Stimulated activated CD4-positive, alpha-beta T cell treated with anti-CD3 and anti-CD28 coated beads, Interleukin-2, amount 100 ng/mL, for 48 hours (primary cell): ENCODE measurements at regions not wholly inside any gene's neighbourhood (a gene's known extent, or its start where the extent isn't known, plus 50 kb on each side); places are given as distances from the start of the nearest gene placed in this dataset.

Experiments used
- DNase-seq, 2 donors: peaks; one replicate each; pipeline ENCODE4 v3.0.0-alpha.2; 2020

- no peak for DNase-seq
Observed at GRCh38 chr3:193754719-193755118, 161.7 kb downstream of the OPA1 start.

GRCh38 chr3:193756536-193756935, 163.5 kb downstream of the OPA1 start:
- no peak for DNase-seq

- DNase-seq, result no peak
Observed at GRCh38 chr3:193757457-193757856, 164.4 kb downstream of the OPA1 start.

DNA sequence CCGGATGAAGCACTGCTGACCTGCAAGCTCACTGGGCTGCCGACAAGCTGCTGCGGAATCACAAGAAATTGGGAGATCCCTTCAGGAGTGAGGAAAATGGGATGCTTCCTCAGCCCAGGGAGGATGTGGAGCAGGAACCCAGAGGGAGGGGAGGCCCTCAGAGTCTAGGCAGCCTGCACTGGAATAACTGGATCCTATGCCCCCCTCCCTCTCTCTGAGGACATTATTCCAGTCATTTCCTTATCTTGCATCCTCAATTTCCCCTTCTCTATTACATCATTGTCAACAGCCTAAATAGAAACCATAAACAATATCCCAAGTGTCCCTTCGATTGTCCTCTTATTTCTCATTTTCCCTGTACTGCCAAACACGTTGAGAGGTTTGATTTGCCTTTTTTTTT, 169.0 kb downstream of the OPA1 start:
- DNase-seq, result no peak

DNA sequence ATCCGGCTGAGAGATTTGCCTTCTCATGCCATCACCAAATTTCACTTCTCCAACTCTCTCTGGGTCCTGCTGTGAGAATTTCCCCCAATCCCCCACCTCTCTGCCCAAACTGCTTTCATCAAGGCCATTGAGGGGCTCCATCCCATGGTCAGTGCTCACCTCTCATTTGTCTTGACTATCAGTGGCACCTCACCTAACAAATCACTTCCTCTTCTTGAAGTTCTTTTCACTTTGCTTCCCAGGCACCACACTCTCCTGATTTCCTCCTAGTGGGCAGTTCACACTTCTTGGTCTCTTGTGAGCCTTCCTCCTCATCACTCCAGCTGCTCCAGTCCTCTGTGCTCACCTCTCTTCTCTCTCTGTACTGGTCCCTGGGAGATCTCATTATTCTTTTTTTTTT, 169.6 kb downstream of the OPA1 start:
- no peak for DNase-seq

DNA sequence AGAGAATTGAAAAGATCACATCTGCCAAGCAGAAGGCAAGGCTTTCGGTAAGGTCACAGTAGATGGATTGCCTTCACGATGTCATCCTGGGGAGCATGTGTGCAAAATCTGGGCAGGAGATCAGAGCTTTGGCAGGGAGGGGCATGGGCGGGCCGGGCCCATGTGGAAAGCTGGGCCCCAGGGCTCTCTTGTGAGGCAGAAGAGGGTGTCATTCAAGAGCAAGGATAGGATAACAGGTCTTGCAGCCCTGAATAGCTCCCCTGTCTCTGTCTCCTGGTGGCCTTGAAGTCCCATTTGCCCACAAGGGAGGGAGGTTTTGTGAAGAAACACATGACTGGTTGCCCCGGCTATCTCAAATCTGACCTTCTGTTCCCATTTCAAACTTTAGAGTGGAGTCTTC, 172.0 kb downstream of the OPA1 start:
- DNase-seq, result no peak

DNA sequence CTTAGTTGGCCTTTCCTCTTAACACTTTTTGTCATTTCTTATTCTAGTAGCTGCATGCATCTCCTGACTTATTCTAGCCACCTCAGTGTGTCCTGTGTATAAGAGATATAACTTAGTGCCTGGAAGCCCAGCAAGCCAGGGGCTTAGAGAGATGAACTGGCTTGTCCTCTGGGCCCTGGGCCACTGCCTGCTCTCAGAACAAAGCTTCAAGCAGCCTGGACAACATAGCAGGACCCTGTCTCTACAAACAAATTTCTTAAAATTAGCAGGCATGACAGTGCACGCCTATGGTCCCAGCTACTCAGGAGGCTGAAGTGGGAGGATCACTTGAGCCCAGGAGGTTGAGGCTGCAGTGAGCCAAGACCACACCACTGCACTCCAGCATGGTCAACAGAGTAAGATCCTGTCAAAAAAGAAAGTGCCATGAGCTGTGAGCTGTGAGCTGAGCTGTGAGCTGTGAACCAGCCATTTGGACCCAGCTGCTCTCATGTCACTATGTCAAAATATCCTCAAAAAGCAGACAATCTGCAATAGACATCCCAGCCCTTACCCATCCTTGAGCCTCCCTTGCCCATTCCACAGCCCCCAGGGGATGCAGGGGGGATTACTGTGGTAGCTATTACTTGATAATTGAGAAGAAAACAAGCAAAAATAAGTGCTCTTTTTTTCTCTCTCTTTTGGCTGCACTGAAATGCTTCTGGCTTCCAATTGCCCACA, 174.5 kb downstream of the OPA1 start:
- DNase-seq, result no peak

- DNase-seq, result no peak
Observed at GRCh38 chr3:193768070-193768394, 175.0 kb downstream of the OPA1 start.

GRCh38 chr3:193769437-193769836, 176.4 kb downstream of the OPA1 start:
- DNase-seq, result no peak

GRCh38 chr3:193771011-193771652, 178.1 kb downstream of the OPA1 start:
- no peak for DNase-seq

DNA sequence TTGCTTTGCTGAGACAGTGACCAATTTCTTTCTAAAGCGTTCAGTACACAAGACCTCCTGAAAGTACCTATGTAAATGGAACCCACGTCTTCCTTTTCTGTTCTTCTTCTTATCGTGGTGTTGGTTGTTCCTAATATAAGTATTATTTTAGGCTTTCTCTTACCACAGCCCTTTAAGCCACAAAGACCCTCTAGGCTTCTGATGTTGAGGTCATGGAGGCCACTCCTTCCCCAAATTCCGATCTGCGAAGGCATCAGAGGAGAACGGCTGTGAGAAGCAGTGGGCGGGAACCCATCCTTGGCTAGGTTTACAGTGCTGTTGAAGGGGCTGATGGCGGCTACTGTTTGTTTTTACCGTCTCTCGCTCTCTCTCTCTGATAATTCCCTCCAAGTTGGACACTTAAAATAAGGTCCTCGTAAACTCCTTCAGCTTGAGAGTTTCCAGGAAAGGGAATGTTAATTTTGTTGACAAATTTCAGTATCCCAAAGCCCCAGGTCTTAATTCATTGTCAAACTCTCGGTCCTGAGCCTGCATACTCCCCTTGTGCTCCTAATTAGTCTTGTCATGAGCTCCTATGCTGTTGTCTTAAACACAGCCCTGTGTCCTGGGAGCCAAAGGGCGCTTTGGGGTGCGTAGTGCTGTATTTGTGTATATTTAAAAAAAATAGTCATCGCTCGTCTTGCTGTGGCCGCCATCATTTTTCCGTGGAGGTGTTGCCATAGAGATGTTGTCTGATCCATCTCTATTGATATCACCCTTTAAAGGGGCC, 178.8 kb downstream of the OPA1 start:
- DNase-seq, result no peak

DNA sequence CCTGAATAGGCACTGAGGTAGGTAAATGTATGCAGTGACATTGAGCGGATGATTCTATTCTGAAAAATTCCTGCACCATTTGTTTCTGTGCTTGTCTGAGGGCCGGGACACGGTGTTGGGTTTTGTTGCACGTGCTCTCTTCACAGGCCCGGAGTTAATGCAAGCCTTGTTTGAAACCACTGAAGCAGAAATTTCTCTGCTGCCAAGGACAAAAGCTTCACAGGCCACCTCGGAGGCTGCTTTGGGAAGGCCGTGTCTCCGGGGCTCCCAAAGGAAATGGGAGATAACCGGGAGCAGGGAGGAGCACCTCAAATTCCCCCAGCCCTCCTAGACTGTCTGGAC, 179.4 kb downstream of the OPA1 start:
- no peak for DNase-seq

GRCh38 chr3:193773266-193774220, 180.5 kb downstream of the OPA1 start:
- no peak for DNase-seq

DNA sequence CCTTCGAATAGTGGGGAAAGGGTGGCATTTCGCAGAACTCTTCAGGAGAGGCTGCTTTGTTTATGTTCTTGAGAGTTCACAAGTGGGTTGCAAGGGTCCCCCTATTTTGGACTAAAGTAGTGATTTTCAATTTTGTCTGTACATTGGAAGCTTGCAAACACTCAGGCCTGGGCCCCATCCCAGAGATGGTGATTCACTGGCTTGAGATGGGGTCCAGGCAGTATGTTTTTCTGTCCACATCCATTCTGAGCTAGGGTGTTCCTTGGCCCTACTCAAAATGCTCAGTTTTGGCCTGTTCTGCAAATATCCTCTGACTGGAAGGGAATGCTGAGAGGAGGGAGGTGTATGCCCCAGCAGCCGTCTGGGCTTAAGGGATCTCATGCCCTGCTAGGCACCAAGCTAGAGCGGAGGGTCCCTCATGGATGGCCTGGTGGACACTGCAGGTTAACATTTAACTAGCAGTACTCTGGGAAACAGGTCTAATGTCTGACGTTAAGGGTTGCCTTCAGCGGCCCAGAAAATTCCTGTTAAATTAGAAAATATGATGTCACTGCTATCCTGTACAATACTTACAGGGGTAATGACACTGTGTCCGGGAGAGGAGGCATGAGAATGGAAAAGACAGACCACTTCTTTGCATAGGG, 181.4 kb downstream of the OPA1 start:
- DNase-seq, result no peak

DNA sequence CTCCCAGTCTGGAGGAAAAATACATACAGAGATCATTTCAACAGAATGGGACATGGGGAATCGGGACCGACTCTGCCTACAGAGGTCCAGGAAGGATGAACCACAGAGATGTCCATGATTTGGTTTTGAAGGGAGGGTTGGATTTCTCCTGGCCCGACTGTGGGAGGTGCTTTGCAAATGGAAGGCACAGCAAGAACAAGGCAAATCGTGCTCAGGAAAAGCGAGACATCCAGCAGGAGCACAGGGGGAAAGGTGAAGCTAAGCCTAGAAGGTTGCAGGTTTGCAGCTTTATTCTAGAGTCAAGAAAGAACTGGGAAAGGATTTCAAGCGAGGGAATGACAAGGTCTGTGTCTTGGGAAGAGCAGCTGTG, 181.9 kb downstream of the OPA1 start:
- no peak for DNase-seq

GRCh38 chr3:193775421-193776077, 182.5 kb downstream of the OPA1 start:
- no peak for DNase-seq

- no peak for DNase-seq
Observed at GRCh38 chr3:193776626-193777358, 183.8 kb downstream of the OPA1 start.

- no peak for DNase-seq
Observed at GRCh38 chr3:193777524-193777923, 184.5 kb downstream of the OPA1 start.

- DNase-seq, result no peak
Observed at GRCh38 chr3:193778676-193779075, 185.7 kb downstream of the OPA1 start.

GRCh38 chr3:193779933-193780332, 186.9 kb downstream of the OPA1 start:
- DNase-seq, result no peak

- DNase-seq, result no peak
Observed at GRCh38 chr3:193780397-193780796, 187.4 kb downstream of the OPA1 start.
